ENCODE measurements at regions not wholly inside any gene's neighbourhood (a gene's known extent, or its start where the extent isn't known, plus 50 kb on each side); places are given as distances from the start of the nearest gene placed in this dataset.
"Not testable (repeated sequence)": the region's sequence is repeated elsewhere in the genome, so short reads cannot be mapped to it uniquely, and the experiment has no call there.

DNA sequence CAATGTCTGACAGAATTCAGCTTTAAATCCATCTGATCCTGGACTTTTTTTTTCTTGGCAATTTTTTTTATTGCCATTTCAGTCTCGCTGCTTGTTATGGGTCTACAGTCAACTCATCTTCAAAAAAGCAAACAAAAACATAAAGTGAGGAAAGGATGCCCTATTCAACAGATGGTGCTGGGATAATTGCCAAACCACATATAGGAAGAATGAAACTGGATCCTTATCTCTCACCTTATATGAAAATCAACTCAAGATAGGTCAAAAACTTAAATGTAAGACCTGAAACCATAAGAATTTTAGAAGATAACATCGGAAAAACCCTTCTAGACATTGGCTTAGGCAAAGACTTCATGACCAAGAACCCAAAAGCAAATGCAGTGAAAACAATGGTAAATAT lies 389.1 kb upstream of the ST8SIA4 start:
- Mint-ChIP-seq H3K27ac (no peak overlapping the region), H3K27me3 (ENCODE audit: insufficient read depth) (no peaks in the 10 kb centered on the region), H3K9me3 (peaks cover 27% of the 10 kb centered on the region), H3K36me3 (ENCODE audit: low read depth) (no peaks in the 10 kb centered on the region), H3K4me1 (ENCODE audit: low read depth) (no peaks in the 10 kb centered on the region), H3K4me3 (no peak overlapping the region)
- TF ChIP-seq, protein P1, sequence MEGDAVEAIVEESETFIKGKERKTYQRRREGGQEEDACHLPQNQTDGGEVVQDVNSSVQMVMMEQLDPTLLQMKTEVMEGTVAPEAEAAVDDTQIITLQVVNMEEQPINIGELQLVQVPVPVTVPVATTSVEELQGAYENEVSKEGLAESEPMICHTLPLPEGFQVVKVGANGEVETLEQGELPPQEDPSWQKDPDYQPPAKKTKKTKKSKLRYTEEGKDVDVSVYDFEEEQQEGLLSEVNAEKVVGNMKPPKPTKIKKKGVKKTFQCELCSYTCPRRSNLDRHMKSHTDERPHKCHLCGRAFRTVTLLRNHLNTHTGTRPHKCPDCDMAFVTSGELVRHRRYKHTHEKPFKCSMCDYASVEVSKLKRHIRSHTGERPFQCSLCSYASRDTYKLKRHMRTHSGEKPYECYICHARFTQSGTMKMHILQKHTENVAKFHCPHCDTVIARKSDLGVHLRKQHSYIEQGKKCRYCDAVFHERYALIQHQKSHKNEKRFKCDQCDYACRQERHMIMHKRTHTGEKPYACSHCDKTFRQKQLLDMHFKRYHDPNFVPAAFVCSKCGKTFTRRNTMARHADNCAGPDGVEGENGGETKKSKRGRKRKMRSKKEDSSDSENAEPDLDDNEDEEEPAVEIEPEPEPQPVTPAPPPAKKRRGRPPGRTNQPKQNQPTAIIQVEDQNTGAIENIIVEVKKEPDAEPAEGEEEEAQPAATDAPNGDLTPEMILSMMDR (IDR thresholded peaks at IDR 0.05): no peak
- no peak for DNase-seq

GRCh38 chr5:101290761-101291160 lies 387.7 kb upstream of the ST8SIA4 start:
- H3K4me3 Mint-ChIP-seq; H3K36me3 Mint-ChIP-seq (ENCODE audit: low read depth); H3K27me3 Mint-ChIP-seq (ENCODE audit: insufficient read depth); DNase-seq; H3K27ac Mint-ChIP-seq; H3K4me1 Mint-ChIP-seq (ENCODE audit: low read depth): not testable (repeated sequence)
- H3K9me3 Mint-ChIP-seq: peaks cover 31% of the 10 kb centered on the region

- TF ChIP-seq, protein P1 (IDR thresholded peaks at IDR 0.05): no peak
- H3K27ac Mint-ChIP-seq: no peak overlapping the region
- no peaks in the 10 kb centered on the region for H3K36me3 Mint-ChIP-seq (ENCODE audit: low read depth)
- no peak for DNase-seq
- H3K9me3 Mint-ChIP-seq: peaks cover 35% of the 10 kb centered on the region
- no peak overlapping the region for H3K4me3 Mint-ChIP-seq
- H3K4me1 Mint-ChIP-seq (ENCODE audit: low read depth): no peaks in the 10 kb centered on the region
- H3K27me3 Mint-ChIP-seq (ENCODE audit: insufficient read depth): no peaks in the 10 kb centered on the region
Measured at GRCh38 chr5:101288633-101289032, 385.6 kb upstream of the ST8SIA4 start.

DNA sequence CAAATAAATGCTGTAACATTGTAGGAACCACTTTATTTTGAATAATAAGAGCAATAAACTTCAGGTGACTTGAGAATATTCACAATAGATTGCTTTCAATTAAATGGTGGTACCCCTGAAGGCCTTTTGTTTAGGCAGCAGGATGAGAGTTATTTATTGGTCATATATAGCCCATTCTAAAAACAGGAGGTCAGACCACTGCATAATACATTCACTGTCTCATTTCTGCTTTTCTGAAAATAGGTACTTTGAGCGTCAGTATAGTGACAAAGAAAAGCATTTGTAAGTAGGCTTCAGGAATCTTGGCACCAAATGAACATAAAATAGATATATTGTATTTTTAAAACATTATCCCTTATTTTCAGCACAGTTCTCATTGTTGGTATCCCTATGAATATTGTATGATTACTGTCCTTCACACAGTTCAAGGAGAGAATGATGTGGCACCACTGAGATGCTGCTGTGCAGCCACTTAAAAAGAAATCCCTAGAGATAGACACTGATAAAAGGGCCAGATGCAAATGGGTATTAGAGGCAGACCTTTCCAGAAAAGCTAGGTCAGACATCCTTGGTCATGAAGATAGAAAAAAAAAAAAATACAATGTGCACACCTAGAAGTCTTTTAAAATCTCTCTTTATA lies 381.8 kb upstream of the ST8SIA4 start:
- DNase-seq: no peak
- Mint-ChIP-seq H3K9me3 (peaks cover 30% of the 10 kb centered on the region), H3K36me3 (ENCODE audit: low read depth) (no peaks in the 10 kb centered on the region), H3K27ac (no peak overlapping the region), H3K4me3 (no peak overlapping the region), H3K27me3 (ENCODE audit: insufficient read depth) (no peaks in the 10 kb centered on the region), H3K4me1 (ENCODE audit: low read depth) (no peaks in the 10 kb centered on the region)
- TF ChIP-seq, protein P1 (IDR thresholded peaks at IDR 0.05): no peak

GRCh38 chr5:101283938-101284337 lies 380.9 kb upstream of the ST8SIA4 start:
- not testable (repeated sequence) for H3K4me1 Mint-ChIP-seq (ENCODE audit: low read depth); H3K36me3 Mint-ChIP-seq (ENCODE audit: low read depth); H3K27ac Mint-ChIP-seq; H3K4me3 Mint-ChIP-seq; H3K27me3 Mint-ChIP-seq (ENCODE audit: insufficient read depth); DNase-seq
- H3K9me3 Mint-ChIP-seq: peaks cover 30% of the 10 kb centered on the region

GRCh38 chr5:101278917-101279316 lies 375.8 kb upstream of the ST8SIA4 start:
- H3K27me3 Mint-ChIP-seq (ENCODE audit: insufficient read depth): no peaks in the 10 kb centered on the region
- H3K36me3 Mint-ChIP-seq (ENCODE audit: low read depth): no peaks in the 10 kb centered on the region
- no peak overlapping the region for H3K27ac Mint-ChIP-seq
- TF ChIP-seq, protein P1 (IDR thresholded peaks at IDR 0.05): no peak
- no peak overlapping the region for H3K4me3 Mint-ChIP-seq
- peaks cover 28% of the 10 kb centered on the region for H3K9me3 Mint-ChIP-seq
- H3K4me1 Mint-ChIP-seq (ENCODE audit: low read depth): no peaks in the 10 kb centered on the region
- DNase-seq: no peak
